Right lobe of liver (tissue), 6 donors: ENCODE measurements at regions not wholly inside any gene's neighbourhood (a gene's known extent, or its start where the extent isn't known, plus 50 kb on each side); places are given as distances from the start of the nearest gene placed in this dataset.
"Not testable (repeated sequence)": the region's sequence is repeated elsewhere in the genome, so short reads cannot be mapped to it uniquely, and the experiment has no call there.

Source experiments
- ATAC-seq, 4 donors: fragments of 200-7000 bp; cut with Tn5 transposase; one replicate each; pipeline ENCODE4 v1.9.1; 2020; ENCODE audit warnings: mild to moderate bottlenecking in 4 of 4, moderate library complexity in 4 of 4
- DNase-seq, 3 donors: peaks; one replicate each; pipeline ENCODE4 v3.0.0-alpha.2; 2020
- H3K27ac ChIP-seq, 3 donors: fragments of 200-600 bp; one replicate each; pipeline ENCODE4 v1.8.0; 2022
- H3K27me3 ChIP-seq, 2 donors: fragments of 200-600 bp; one replicate each; pipeline ENCODE4 v1.8.0; 2022
- H3K36me3 ChIP-seq, 4 donors: fragments of 200-600 bp; sonication (generic) in 1 of 4; one replicate each; pipeline versions ENCODE4 v1.5.1 to v1.8.0; 2017 to 2022; ENCODE audit warnings: control low read depth in 1 of 4
- H3K4me1 ChIP-seq, 4 donors: fragments of 200-600 bp; sonication (generic) in 1 of 4; one replicate each; pipeline versions ENCODE4 v1.5.1 to v1.8.0; 2017 to 2022; ENCODE audit warnings: control low read depth in 1 of 4
- H3K4me3 ChIP-seq, 3 donors: fragments of 200-600 bp; one replicate each; pipeline ENCODE4 v1.8.0; 2022
- H3K9me3 ChIP-seq, 4 donors: fragments of 200-600 bp; sonication (generic) in 1 of 4; one replicate each; pipeline versions ENCODE4 v1.5.1 to v1.8.0; 2017 to 2022; ENCODE audit warnings: control low read depth in 1 of 4
- POLR2A ChIP-seq: fragments of 450-650 bp; IDR thresholded peaks from one replicate; pipeline ENCODE4 v1.6.1; 2017; ENCODE audit warnings: antibody characterized with exemption, mild to moderate bottlenecking
- WGBS: methylation state at CpG from one replicate; pipeline ENCODE4 v1.1.6; 2018; ENCODE audit warnings: low coverage, low lambda C conversion rate; ENCODE audit not compliant: insufficient coverage; ENCODE audit errors: missing lambda C conversion rate; 5-methylcytosine and 5-hydroxymethylcytosine counted together
- intact Hi-C, 2 donors: fragments of 100-400 bp; cut with DNase I; formaldehyde crosslinking; loops; one replicate each; pipeline versions ENCODE4 v1.11.2 to v1.14.1; 2022
- TF ChIP-seq, protein P1 (sequence below), 4 donors: fragments of 200-600 bp in 3 of 4; fragments of 450-650 bp in 1 of 4; IDR thresholded peaks; one replicate each; pipeline versions ENCODE4 v1.5.1 to v1.8.0; 2016 to 2022; ENCODE audit warnings: antibody characterized with exemption in 4 of 4, mild to moderate bottlenecking in 2 of 4
- donor health status: DM: no; HTN: yes; CAD: no.
- donor health status: DM: no; HTN: no; CAD: no.
- donor health status: DM: no; HTN: no; CAD: no.
- donor health status: DM: no; HTN: yes; CAD: no.
- donor health status: DM: no; HTN: yes; CAD: no.

DNA sequence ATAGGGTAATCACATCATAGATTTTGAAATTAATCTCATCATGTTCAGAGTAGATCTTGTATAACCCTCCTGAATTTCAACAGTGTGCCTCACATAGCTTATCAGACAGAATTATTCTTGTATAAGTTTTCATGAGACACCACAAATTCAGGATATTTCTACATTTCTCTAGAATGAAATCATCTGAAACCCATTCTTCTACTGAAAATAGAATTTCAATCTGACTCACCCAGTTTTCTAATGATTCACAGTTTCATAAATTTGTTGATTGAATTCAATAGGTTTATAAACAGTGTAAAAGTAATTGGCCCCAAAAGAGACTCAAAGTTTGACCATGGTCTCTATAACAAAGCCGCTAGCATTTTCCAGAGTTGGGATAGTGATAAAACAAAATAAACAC, 1082.6 kb upstream of the EPHA6 start:
- Histone ChIP-seq H3K36me3 (no peaks in the 10 kb centered on the region), H3K4me1 (no peaks in the 10 kb centered on the region), H3K9me3 (no peaks in the 10 kb centered on the region), H3K4me3 (no peak overlapping the region), H3K27me3 (no peaks in the 10 kb centered on the region), H3K27ac (no peak overlapping the region)
- no peak for TF ChIP-seq POLR2A
- TF ChIP-seq, protein P1, sequence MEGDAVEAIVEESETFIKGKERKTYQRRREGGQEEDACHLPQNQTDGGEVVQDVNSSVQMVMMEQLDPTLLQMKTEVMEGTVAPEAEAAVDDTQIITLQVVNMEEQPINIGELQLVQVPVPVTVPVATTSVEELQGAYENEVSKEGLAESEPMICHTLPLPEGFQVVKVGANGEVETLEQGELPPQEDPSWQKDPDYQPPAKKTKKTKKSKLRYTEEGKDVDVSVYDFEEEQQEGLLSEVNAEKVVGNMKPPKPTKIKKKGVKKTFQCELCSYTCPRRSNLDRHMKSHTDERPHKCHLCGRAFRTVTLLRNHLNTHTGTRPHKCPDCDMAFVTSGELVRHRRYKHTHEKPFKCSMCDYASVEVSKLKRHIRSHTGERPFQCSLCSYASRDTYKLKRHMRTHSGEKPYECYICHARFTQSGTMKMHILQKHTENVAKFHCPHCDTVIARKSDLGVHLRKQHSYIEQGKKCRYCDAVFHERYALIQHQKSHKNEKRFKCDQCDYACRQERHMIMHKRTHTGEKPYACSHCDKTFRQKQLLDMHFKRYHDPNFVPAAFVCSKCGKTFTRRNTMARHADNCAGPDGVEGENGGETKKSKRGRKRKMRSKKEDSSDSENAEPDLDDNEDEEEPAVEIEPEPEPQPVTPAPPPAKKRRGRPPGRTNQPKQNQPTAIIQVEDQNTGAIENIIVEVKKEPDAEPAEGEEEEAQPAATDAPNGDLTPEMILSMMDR (IDR thresholded peaks at IDR 0.05), result no peak
- WGBS, result 70% methylated on average over 1 of the region's 1 CpG
- intact Hi-C loops, result no loop called here
- ATAC-seq (no peak), DNase-seq (no peak)

DNA sequence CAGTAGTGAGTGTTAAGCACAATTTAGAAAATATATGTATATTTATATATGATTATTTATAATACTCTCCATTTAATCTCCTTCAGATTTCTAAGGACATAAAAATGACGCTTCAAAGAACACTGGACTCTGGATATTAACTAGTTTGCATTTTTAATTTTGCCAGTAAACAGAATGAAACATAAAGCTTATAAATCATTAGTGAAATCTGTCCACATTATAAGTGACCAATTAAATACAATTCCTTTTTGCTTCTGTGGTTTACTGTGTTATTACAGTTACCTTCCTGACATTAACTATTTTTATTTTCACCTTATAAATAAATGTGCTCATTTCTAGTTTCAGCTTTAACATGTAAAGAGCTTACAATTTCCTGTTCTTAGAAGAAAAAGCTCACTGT, 1081.1 kb upstream of the EPHA6 start:
- H3K36me3 ChIP-seq, result no peaks in the 10 kb centered on the region
- H3K27me3 ChIP-seq, result no peaks in the 10 kb centered on the region
- no peak overlapping the region for H3K4me3 ChIP-seq
- H3K4me1 ChIP-seq, result no peaks in the 10 kb centered on the region
- H3K9me3 ChIP-seq, result no peaks in the 10 kb centered on the region
- TF ChIP-seq, protein P1 (IDR thresholded peaks at IDR 0.05), result no peak
- no peak for TF ChIP-seq POLR2A
- DNase-seq (no peak), ATAC-seq (no peak)
- no peak overlapping the region for H3K27ac ChIP-seq
- 28% methylated on average over 1 of the region's 1 CpG for WGBS
- intact Hi-C loops, result no loop called here

DNA sequence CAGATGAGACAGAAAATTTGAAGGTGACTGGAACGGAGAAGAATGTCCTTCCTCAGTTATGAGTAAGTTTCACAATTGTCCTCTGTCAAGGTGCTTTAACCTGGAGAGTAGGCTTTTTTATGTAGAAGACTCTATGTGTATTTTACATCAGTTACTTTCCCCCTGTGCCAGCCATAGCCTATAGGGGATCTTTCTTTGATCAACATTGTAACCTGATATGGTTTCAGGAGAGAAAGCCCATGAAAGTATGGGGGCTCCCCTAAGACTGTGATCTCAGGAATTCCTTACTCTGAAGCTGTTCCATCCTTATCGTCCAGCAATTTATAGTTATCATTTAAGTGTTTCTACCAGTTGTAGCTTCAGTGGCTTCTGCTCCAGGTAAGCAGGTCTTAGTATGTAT, 1076.3 kb upstream of the EPHA6 start:
- no peak overlapping the region for H3K27ac ChIP-seq
- no peaks in the 10 kb centered on the region for H3K36me3 ChIP-seq
- no peaks in the 10 kb centered on the region for H3K27me3 ChIP-seq
- DNase-seq, result no peak
- intact Hi-C loops, result no loop called here
- H3K4me3 ChIP-seq, result no peak overlapping the region
- TF ChIP-seq POLR2A, result no peak
- TF ChIP-seq, protein P1 (IDR thresholded peaks at IDR 0.05), result no peak
- WGBS, result 49% methylated on average over 2 of the region's 2 CpGs
- H3K4me1 ChIP-seq, result no peaks in the 10 kb centered on the region
- no peaks in the 10 kb centered on the region for H3K9me3 ChIP-seq
- no peak for ATAC-seq

DNA sequence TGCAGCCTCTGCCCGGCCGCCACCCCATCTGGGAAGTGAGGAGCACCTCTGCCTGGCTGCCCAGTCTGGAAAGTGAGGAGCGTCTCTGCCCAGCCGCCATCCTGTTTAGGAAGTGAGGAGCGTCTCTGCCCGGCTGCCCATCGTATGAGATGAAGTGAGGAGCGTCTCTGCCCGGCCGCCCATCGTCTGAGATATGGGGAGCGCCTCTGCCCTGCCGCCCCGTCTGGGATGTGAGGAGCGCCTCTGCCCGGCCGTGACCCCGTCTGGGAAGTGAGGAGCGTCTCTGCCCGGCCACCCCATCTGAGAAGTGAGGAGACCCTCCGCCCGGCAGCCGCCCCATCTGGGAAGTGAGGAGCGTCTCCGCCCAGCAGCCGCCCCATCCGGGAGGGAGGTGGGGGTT, 1069.5 kb upstream of the EPHA6 start:
- H3K4me3 ChIP-seq, DNase-seq, H3K9me3 ChIP-seq, ATAC-seq, H3K27ac ChIP-seq, H3K4me1 ChIP-seq, H3K36me3 ChIP-seq, intact Hi-C loops, H3K27me3 ChIP-seq: not testable (repeated sequence)
- WGBS, result no CpG with 5 or more reads among the region's 27 CpGs

DNA sequence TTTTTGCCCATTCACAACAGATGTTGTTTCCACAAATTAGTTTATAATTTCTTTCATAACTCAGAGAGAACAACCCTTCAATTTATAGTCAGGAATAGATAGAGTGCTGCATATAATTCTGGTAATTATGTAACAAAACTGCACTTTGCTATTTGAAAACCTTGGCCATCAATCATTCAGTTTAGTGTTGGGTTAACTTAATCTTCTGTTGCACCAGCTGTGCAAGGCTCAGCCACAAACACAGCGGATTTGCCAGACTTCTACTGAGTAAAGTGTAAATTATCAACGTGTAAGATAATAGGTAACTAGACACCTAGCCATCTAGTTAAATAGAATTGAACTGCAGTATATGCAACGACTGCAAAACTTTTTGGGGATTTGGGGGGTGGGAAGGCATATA, 1064.3 kb upstream of the EPHA6 start:
- Histone ChIP-seq H3K27ac (no peak overlapping the region), H3K9me3 (no peaks in the 10 kb centered on the region), H3K36me3 (no peaks in the 10 kb centered on the region), H3K4me1 (no peaks in the 10 kb centered on the region), H3K4me3 (no peak overlapping the region), H3K27me3 (no peaks in the 10 kb centered on the region)
- 11% methylated on average over 3 of the region's 3 CpGs for WGBS
- no peak for ATAC-seq
- TF ChIP-seq, protein P1 (IDR thresholded peaks at IDR 0.05), result no peak
- no peak for TF ChIP-seq POLR2A
- intact Hi-C loops, result no loop called here
- no peak for DNase-seq
